Thoracic aorta (tissue), 2 donors: ENCODE measurements at regions not wholly inside any gene's neighbourhood (a gene's known extent, or its start where the extent isn't known, plus 50 kb on each side); places are given as distances from the start of the nearest gene placed in this dataset.

Experiments used
- ATAC-seq: fragments of 150-250 bp; one replicate; pipeline ENCODE4 v1.8.0; 2017; ENCODE audit warnings: low read depth; ENCODE audit not compliant: insufficient number of reproducible peaks, low FRiP score
- DNase-seq: peaks from one replicate; pipeline ENCODE4 v3.0.0-alpha.2; 2020; ENCODE audit warnings: low spot score
- H3K27ac ChIP-seq, 2 donors: fragments of 200-600 bp; sonication (generic); 1 replicate in 1 of 2; 2 replicates in 1 of 2; pipeline ENCODE4 v1.5.1; 2016; ENCODE audit warnings: mild to moderate bottlenecking in 2 of 2, moderate library complexity in 2 of 2
- H3K27me3 ChIP-seq: fragments of 200-600 bp; sonication (generic); replicated peaks from 2 replicates; pipeline ENCODE4 v1.6.0; 2016; ENCODE audit warnings: mild to moderate bottlenecking; ENCODE audit not compliant: insufficient read depth
- H3K36me3 ChIP-seq: fragments of 200-600 bp; sonication (generic); one replicate; pipeline ENCODE4 v1.5.1; 2016
- H3K4me1 ChIP-seq, 2 donors: fragments of 200-600 bp; sonication (generic); 1 replicate in 1 of 2; 2 replicates in 1 of 2; pipeline versions ENCODE4 v1.5.1 to v1.6.0; 2016; ENCODE audit warnings: low read depth in 2 of 2, mild to moderate bottlenecking in 1 of 2; ENCODE audit not compliant: control insufficient read depth in 1 of 2
- H3K4me3 ChIP-seq: fragments of 200-600 bp; sonication (generic); 2 replicates; pipeline ENCODE4 v1.5.1; 2016; ENCODE audit warnings: mild to moderate bottlenecking
- H3K9me3 ChIP-seq: fragments of 200-600 bp; sonication (generic); 2 replicates; pipeline ENCODE4 v1.5.1; 2016
- TF ChIP-seq, protein P1 (sequence below): fragments of 200-600 bp; sonication (generic); IDR thresholded peaks from one replicate; pipeline ENCODE4 v1.5.1; 2019; ENCODE audit warnings: antibody characterized with exemption

GRCh38 chr11:36792996-36793914 is 195.2 kb upstream of the RAG2 start:
- Histone ChIP-seq H3K9me3 (no peaks in the 10 kb centered on the region), H3K27me3 (no peaks in the 10 kb centered on the region), H3K4me3 (no peak overlapping the region), H3K36me3 (no peaks in the 10 kb centered on the region), H3K27ac (no peak overlapping the region), H3K4me1 (no peaks in the 10 kb centered on the region)
- TF ChIP-seq, protein P1, sequence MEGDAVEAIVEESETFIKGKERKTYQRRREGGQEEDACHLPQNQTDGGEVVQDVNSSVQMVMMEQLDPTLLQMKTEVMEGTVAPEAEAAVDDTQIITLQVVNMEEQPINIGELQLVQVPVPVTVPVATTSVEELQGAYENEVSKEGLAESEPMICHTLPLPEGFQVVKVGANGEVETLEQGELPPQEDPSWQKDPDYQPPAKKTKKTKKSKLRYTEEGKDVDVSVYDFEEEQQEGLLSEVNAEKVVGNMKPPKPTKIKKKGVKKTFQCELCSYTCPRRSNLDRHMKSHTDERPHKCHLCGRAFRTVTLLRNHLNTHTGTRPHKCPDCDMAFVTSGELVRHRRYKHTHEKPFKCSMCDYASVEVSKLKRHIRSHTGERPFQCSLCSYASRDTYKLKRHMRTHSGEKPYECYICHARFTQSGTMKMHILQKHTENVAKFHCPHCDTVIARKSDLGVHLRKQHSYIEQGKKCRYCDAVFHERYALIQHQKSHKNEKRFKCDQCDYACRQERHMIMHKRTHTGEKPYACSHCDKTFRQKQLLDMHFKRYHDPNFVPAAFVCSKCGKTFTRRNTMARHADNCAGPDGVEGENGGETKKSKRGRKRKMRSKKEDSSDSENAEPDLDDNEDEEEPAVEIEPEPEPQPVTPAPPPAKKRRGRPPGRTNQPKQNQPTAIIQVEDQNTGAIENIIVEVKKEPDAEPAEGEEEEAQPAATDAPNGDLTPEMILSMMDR, result no peak
- ATAC-seq (no peak), DNase-seq (no peak)

- Histone ChIP-seq H3K27ac (no peak overlapping the region), H3K27me3 (no peaks in the 10 kb centered on the region), H3K36me3 (no peaks in the 10 kb centered on the region), H3K9me3 (no peaks in the 10 kb centered on the region), H3K4me3 (no peak overlapping the region), H3K4me1 (no peaks in the 10 kb centered on the region)
- no peak for ATAC-seq
- TF ChIP-seq, protein P1, result no peak
- DNase-seq, result no peak
Measured at GRCh38 chr11:36791957-36792356, 193.9 kb upstream of the RAG2 start.

GRCh38 chr11:36790526-36790925 is 192.5 kb upstream of the RAG2 start:
- Histone ChIP-seq H3K4me1 (no peaks in the 10 kb centered on the region), H3K9me3 (no peaks in the 10 kb centered on the region), H3K27me3 (no peaks in the 10 kb centered on the region), H3K36me3 (no peaks in the 10 kb centered on the region), H3K4me3 (no peak overlapping the region), H3K27ac (no peak overlapping the region)
- TF ChIP-seq, protein P1, result no peak
- no peak for ATAC-seq
- no peak for DNase-seq

GRCh38 chr11:36783808-36784207 is 185.8 kb upstream of the RAG2 start:
- ATAC-seq (no peak), DNase-seq (no peak)
- Histone ChIP-seq H3K36me3 (no peaks in the 10 kb centered on the region), H3K4me3 (no peak overlapping the region), H3K9me3 (no peaks in the 10 kb centered on the region), H3K4me1 (no peaks in the 10 kb centered on the region), H3K27ac (no peak overlapping the region), H3K27me3 (no peaks in the 10 kb centered on the region)
- TF ChIP-seq, protein P1, result no peak

- Histone ChIP-seq H3K27me3 (no peaks in the 10 kb centered on the region), H3K9me3 (no peaks in the 10 kb centered on the region), H3K27ac (no peak overlapping the region), H3K4me1 (no peaks in the 10 kb centered on the region), H3K4me3 (no peak overlapping the region), H3K36me3 (no peaks in the 10 kb centered on the region)
- ATAC-seq (no peak), DNase-seq (no peak)
- TF ChIP-seq, protein P1, result no peak
Measured at GRCh38 chr11:36779791-36780190, 181.8 kb upstream of the RAG2 start.
